Naive thymus-derived CD4-positive, alpha-beta T cell (primary cell): ENCODE measurements at regions not wholly inside any gene's neighbourhood (a gene's known extent, or its start where the extent isn't known, plus 50 kb on each side); places are given as distances from the start of the nearest gene placed in this dataset.
"Not testable (repeated sequence)": the region's sequence is repeated elsewhere in the genome, so short reads cannot be mapped to it uniquely, and the experiment has no call there.

Experiments
- ATAC-seq: fragments of 150-1000 bp; cut with Tn5 transposase; 2 replicates; pipeline ENCODE4 v1.10.0; 2021; ENCODE audit warnings: mild to moderate bottlenecking, moderate library complexity
- CTCF ChIA-PET: fragments of 350-600 bp; sonication (Branson Sonifier 250); formaldehyde crosslinking; loops from one replicate; lab custom pipeline; 2021; ENCODE audit warnings: antibody characterized with exemption; lab: Charles Lee
- POLR2A ChIA-PET: fragments of 350-600 bp; sonication (Branson Sonifier 250); formaldehyde crosslinking; loops from one replicate; lab custom pipeline; 2021; ENCODE audit warnings: antibody characterized with exemption, inconsistent platforms; lab: Charles Lee
- DNase-seq, 9 donors: peaks; one replicate each; pipeline versions ENCODE4 v3.0.0 to v3.0.0-alpha.2; 2020 to 2022; ENCODE audit warnings: mixed read lengths in 1 of 9
- H3K27ac ChIP-seq: one replicate; pipeline ENCODE4 v1.7.0; 2013; ENCODE audit warnings: mild to moderate bottlenecking, low read depth, low read length, moderate library complexity
- H3K27me3 ChIP-seq, 2 donors: one replicate each; pipeline ENCODE4 v1.7.0; 2013; ENCODE audit warnings: low read length in 2 of 2, mild to moderate bottlenecking in 2 of 2, moderate library complexity in 2 of 2; ENCODE audit not compliant: control insufficient read depth in 2 of 2, insufficient read depth in 2 of 2
- H3K36me3 ChIP-seq, 3 experiments: 1 replicate in 2 of 3; 2 replicates in 1 of 3; pipeline ENCODE4 v1.7.0; 2013; ENCODE audit warnings: low read length in 3 of 3, mild to moderate bottlenecking in 3 of 3, moderate library complexity in 1 of 3; ENCODE audit not compliant: insufficient read depth in 3 of 3, control insufficient read depth in 2 of 3
- H3K4me1 ChIP-seq, 2 donors: one replicate each; pipeline ENCODE4 v1.7.0; 2013; ENCODE audit warnings: low read length in 2 of 2, mild to moderate bottlenecking in 2 of 2, moderate library complexity in 1 of 2; ENCODE audit not compliant: control insufficient read depth in 2 of 2, insufficient read depth in 2 of 2
- H3K4me3 ChIP-seq: 2 replicates; pipeline ENCODE4 v1.7.0; 2013; ENCODE audit warnings: mild to moderate bottlenecking, low read length
- H3K9me3 ChIP-seq, 3 experiments: 1 replicate in 2 of 3; 2 replicates in 1 of 3; pipeline ENCODE4 v1.7.0; 2013; ENCODE audit warnings: low read length in 3 of 3; ENCODE audit not compliant: control insufficient read depth in 2 of 3
- H3K27ac Mint-ChIP-seq, 9 donors: one replicate each; pipeline ENCODE4 v1.8.0; 2020 to 2022; ENCODE audit warnings: mixed read lengths in 9 of 9, mild to moderate bottlenecking in 8 of 9, moderate library complexity in 5 of 9, inconsistent platforms in 2 of 9
- H3K27me3 Mint-ChIP-seq, 5 donors: one replicate each; pipeline ENCODE4 v1.8.0; 2021 to 2022; ENCODE audit warnings: mixed read lengths in 5 of 5, mild to moderate bottlenecking in 1 of 5
- H3K36me3 Mint-ChIP-seq, 5 donors: one replicate each; pipeline ENCODE4 v1.8.0; 2020 to 2022; ENCODE audit warnings: mixed read lengths in 5 of 5, mild to moderate bottlenecking in 3 of 5, inconsistent platforms in 1 of 5
- H3K4me1 Mint-ChIP-seq, 7 donors: one replicate each; pipeline ENCODE4 v1.8.0; 2020 to 2022; ENCODE audit warnings: mixed read lengths in 7 of 7, mild to moderate bottlenecking in 3 of 7, inconsistent platforms in 1 of 7
- H3K4me3 Mint-ChIP-seq, 10 donors: one replicate each; pipeline ENCODE4 v1.8.0; 2020 to 2022; ENCODE audit warnings: mild to moderate bottlenecking in 10 of 10, mixed read lengths in 10 of 10, moderate library complexity in 6 of 10, inconsistent platforms in 2 of 10
- H3K9me3 Mint-ChIP-seq, 11 donors: one replicate each; pipeline ENCODE4 v1.8.0; 2020 to 2022; ENCODE audit warnings: mixed read lengths in 11 of 11, mild to moderate bottlenecking in 4 of 11, inconsistent platforms in 1 of 11, moderate library complexity in 1 of 11
- intact Hi-C, 2 donors: fragments of 100-400 bp; cut with micrococcal nuclease; formaldehyde crosslinking; loops; one replicate each; pipeline ENCODE4 v1.15.1; 2023

DNA sequence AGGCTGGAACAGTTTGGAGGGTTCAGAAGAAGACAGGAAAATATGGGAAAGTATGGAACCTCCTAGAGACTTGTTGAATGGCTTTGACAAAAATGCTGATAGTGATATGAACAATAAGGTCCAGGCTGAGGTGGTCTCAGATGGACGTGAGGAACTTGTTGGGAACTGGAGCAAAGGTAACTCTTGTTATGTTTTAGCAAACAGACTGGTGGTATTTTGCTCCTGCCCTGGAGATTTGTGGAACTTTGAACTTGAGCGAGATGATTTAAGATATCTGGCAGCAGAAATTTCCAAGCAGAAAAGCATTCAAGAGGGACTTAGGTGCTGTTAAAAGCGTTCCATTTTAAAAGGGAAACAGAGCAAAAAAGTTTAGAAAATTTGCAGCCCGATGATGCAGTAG lies 682.3 kb upstream of the TBX3 start:
- peaks cover 4 to 17% (median 9%) of the 10 kb centered on the region in 11 donors for H3K9me3 Mint-ChIP-seq
- ATAC-seq, H3K27ac ChIP-seq, H3K36me3 Mint-ChIP-seq, H3K4me3 ChIP-seq, CTCF ChIA-PET, H3K27me3 ChIP-seq, H3K9me3 ChIP-seq, H3K4me1 ChIP-seq, H3K4me1 Mint-ChIP-seq, H3K36me3 ChIP-seq, H3K27ac Mint-ChIP-seq, H3K27me3 Mint-ChIP-seq, H3K4me3 Mint-ChIP-seq, POLR2A ChIA-PET, DNase-seq, intact Hi-C loops: not testable (repeated sequence)

DNA sequence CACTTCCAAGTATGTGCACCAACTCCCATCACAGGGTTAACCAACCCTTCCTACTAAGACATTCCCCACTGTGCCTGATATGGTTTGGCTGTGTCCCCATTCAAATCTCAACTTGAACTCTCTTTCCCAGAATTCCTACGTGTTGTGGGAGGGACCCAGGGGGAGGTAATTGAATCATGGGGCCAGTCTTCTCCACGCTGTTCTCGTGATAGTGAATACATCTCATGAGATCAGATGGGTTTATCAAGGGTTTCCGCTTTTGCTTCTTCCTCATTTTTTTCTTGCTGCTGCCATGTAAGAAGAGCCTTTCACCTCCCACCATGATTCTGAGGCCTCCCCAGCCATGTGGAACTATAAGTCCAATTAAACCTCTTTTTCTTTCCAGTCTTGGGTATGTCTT lies 681.8 kb upstream of the TBX3 start:
- H3K4me3 Mint-ChIP-seq, CTCF ChIA-PET, H3K4me1 ChIP-seq, H3K4me3 ChIP-seq, POLR2A ChIA-PET, H3K27ac Mint-ChIP-seq, H3K36me3 ChIP-seq, H3K36me3 Mint-ChIP-seq, H3K9me3 ChIP-seq, H3K27ac ChIP-seq, ATAC-seq, H3K27me3 Mint-ChIP-seq, H3K27me3 ChIP-seq, H3K4me1 Mint-ChIP-seq, intact Hi-C loops, DNase-seq: not testable (repeated sequence)
- peaks cover 4 to 17% (median 9%) of the 10 kb centered on the region in 11 donors for H3K9me3 Mint-ChIP-seq

DNA sequence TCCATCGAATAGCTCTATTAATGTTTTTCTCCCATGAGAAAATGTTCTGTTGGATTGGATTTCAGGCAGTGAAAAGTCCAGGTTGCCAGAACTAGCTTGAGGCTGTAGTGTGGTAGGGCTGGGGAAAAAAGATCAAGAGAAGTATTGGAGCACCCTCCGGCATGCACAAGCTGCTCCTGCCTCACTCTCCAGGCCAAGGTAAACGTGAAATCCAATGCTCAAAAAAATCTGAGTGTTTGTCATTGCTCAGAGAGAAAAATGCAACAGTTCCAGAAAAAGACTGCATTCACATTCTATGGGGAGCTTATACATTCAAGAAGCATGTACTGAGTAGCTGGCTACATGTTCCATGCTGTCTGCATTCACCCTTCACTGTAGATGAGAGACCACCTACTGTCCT lies 680.9 kb upstream of the TBX3 start:
- Mint-ChIP-seq H3K36me3 (peaks cover 0 to 3% (median 0%) of the 10 kb centered on the region in 5 donors), H3K27ac (no peak overlapping the region), H3K4me3 (no peak overlapping the region), H3K4me1 (no peaks in the 10 kb centered on the region), H3K9me3 (peaks cover 4 to 17% (median 8%) of the 10 kb centered on the region in 11 donors), H3K27me3 (peaks cover 0 to 9% (median 0%) of the 10 kb centered on the region in 5 donors)
- no peaks in the 10 kb centered on the region for H3K27me3 ChIP-seq
- POLR2A ChIA-PET, result no interaction called here
- H3K27ac ChIP-seq, result no peak overlapping the region
- H3K9me3 ChIP-seq, result peaks cover 0 to 2% (median 0%) of the 10 kb centered on the region in 3 experiments
- DNase-seq (no peak), ATAC-seq (no peak)
- H3K4me3 ChIP-seq, result no peak overlapping the region
- CTCF ChIA-PET, result no interaction called here
- no peaks in the 10 kb centered on the region for H3K4me1 ChIP-seq
- intact Hi-C loops, result no loop called here
- H3K36me3 ChIP-seq, result no peaks in the 10 kb centered on the region

DNA sequence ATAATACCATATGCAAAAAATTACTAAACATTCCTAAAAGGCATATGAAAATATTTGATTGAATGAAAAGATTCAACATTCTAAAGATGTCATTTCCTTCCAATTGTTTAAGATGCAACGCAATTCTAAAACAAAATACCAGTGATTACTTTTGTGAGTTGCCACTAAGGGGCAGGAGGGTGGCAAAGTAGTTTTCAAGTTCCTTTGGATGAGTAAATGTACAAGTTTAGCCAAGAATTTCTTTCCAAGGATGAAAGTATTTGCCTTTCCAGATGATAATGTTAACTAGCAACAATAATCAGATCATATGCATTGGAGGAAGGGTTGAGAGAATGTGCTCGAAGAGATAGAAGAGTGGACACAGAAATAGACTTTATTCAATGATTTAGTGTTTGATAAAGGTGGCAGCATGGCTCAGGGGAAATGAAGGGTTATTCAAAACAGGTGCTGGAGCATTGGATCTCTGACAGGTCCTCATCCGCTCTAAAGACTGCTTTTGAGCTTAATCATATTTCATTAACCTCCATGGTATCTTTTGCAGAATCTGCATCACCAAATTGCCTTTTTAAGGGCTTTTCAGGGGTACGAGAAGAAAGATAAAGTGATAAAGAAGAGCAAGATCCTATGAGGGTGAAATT lies 678.5 kb upstream of the TBX3 start:
- ChIA-PET CTCF (no interaction called here), POLR2A (no interaction called here)
- Mint-ChIP-seq H3K4me3 (no peak overlapping the region), H3K4me1 (no peaks in the 10 kb centered on the region), H3K9me3 (peaks cover 0 to 12% (median 7%) of the 10 kb centered on the region in 11 donors), H3K36me3 (peaks cover 0 to 3% (median 0%) of the 10 kb centered on the region in 5 donors), H3K27ac (no peak overlapping the region), H3K27me3 (peaks cover 0 to 9% (median 0%) of the 10 kb centered on the region in 5 donors)
- Histone ChIP-seq H3K27ac (no peak overlapping the region), H3K4me3 (no peak overlapping the region), H3K4me1 (no peaks in the 10 kb centered on the region), H3K9me3 (no peaks in the 10 kb centered on the region), H3K36me3 (no peaks in the 10 kb centered on the region), H3K27me3 (no peaks in the 10 kb centered on the region)
- DNase-seq (no peak), ATAC-seq (no peak)
- intact Hi-C loops, result no loop called here

DNA sequence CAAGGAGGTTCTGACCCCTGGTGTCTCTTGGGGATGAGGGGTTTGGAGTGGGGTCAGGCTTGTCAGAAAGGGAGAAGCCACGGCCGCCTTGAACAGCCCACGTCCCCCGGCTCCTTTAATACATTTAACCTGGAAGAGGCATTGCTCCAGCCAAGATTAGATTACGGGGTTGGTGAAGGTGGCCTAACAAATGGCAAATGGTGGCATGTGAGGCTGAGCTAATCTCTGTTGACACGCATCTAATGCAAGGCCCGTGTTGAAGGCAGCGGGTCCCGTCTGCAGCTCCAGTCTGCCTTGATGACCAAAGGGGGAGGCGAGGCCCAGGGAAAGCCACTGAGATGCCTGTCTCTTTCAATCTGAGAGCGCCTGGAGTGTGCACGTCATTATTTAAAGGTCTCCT lies 673.7 kb upstream of the TBX3 start:
- H3K4me1 ChIP-seq, result no peaks in the 10 kb centered on the region
- peaks cover 0 to 3% (median 0%) of the 10 kb centered on the region in 5 donors for H3K36me3 Mint-ChIP-seq
- CTCF ChIA-PET, result no interaction called here

DNA sequence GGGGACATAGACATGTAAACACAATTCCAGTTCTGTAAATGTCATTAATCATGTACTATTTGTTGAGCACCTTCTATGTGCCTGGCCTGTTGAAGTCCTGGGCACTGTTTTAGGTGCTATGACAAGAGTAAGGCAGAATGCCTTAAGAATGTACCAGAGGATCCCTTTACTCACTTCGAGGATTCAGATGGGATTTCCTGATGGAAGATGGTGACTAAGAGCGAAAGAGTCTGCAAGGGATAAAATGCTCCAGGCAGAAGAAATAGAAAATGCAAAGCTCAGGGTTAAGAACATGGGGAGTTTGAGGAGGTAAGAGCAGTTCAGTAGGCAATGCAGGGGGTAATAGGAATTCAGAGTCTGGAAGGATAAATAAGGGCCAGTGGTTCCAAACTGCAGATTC lies 671.3 kb upstream of the TBX3 start:
- no peak overlapping the region for H3K4me3 ChIP-seq
- no peak overlapping the region for H3K27ac ChIP-seq
- ChIA-PET POLR2A (no interaction called here), CTCF (no interaction called here)
- Mint-ChIP-seq H3K36me3 (peaks cover 0 to 3% (median 0%) of the 10 kb centered on the region in 5 donors), H3K4me1 (no peaks in the 10 kb centered on the region), H3K9me3 (peaks cover 0 to 16% (median 7%) of the 10 kb centered on the region in 11 donors), H3K27me3 (peaks cover 0 to 10% (median 0%) of the 10 kb centered on the region in 5 donors), H3K27ac (no peak overlapping the region), H3K4me3 (no peak overlapping the region)
- H3K27me3 ChIP-seq, result no peaks in the 10 kb centered on the region
- intact Hi-C loops, result no loop called here
- no peaks in the 10 kb centered on the region for H3K4me1 ChIP-seq
- no peaks in the 10 kb centered on the region for H3K36me3 ChIP-seq
- DNase-seq, result no peak
- ATAC-seq, result no peak
- no peaks in the 10 kb centered on the region for H3K9me3 ChIP-seq

More for the DNA sequence above, 673.7 kb upstream of the TBX3 start:
- no peaks in the 10 kb centered on the region for H3K27me3 ChIP-seq
- no peaks in the 10 kb centered on the region for H3K9me3 ChIP-seq
- POLR2A ChIA-PET, result no interaction called here
- no peaks in the 10 kb centered on the region for H3K36me3 ChIP-seq
- no peak overlapping the region for H3K27ac ChIP-seq
- DNase-seq, result no peak
- peaks cover 0 to 10% (median 4%) of the 10 kb centered on the region in 5 donors for H3K27me3 Mint-ChIP-seq
- no peak overlapping the region for H3K27ac Mint-ChIP-seq
- H3K4me3 ChIP-seq, result no peak overlapping the region
- H3K9me3 Mint-ChIP-seq, result peaks cover 0 to 22% (median 7%) of the 10 kb centered on the region in 11 donors
- H3K4me3 Mint-ChIP-seq, result no peak overlapping the region
- no peaks in the 10 kb centered on the region for H3K4me1 Mint-ChIP-seq
- ATAC-seq, result no peak
- intact Hi-C loops, result no loop called here
